Suppressor macrophage (primary cell): ENCODE measurements at regions not wholly inside any gene's neighbourhood (a gene's known extent, or its start where the extent isn't known, plus 50 kb on each side); places are given as distances from the start of the nearest gene placed in this dataset.
"Not testable (repeated sequence)": the region's sequence is repeated elsewhere in the genome, so short reads cannot be mapped to it uniquely, and the experiment has no call there.

ENCODE experiments used
- DNase-seq, 4 experiments: peaks; one replicate each; pipeline ENCODE4 v3.0.0-alpha.2; 2020 to 2022

DNA sequence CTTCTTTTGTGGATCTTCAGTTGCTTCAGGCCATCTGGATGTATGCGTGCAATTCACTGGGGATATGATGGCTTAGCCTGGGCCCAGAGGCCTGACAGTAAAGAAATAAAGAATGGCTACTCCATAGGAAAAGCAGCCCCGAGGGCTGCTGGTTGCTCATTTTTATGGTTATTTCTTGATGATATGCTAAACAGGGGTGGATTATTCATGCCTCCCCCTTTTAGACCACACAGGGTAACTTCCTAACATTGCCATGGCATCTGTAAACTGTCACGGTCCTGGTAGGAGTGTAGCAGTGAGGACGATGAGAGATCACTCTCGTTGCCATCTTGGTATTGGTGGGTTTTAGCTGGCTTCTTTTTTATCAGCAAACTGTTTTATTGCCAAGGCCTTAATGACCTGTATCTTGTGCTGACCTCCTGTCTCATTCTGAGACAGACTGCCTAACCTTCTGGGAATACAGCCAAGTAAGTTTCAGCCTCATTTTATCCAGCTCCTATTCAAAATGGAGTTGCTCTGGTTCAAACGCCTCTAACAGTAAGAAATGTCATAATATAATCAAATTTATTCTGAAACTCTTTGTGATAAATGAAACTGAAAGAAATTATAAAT is 60.5 kb downstream of the DSEL start:
- DNase-seq: no peak

DNA sequence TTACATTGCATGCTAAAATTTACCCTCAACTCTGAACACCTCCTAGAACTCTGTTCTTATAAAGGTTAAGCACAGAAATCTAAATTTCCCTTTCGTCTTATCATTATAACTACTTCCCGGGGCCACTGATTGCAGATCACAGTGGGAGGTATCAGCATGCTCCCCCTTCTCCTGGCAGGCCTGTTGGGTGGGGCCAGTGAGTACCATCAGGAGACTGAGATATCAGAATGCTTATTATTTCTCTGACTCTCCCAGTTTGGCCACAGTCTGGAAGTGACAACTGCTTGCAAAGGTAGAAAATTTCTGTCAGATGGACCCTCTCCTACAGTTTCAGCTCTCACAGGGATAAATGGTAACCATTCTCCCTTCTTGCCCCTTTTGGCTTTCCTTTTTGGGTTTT is 62.6 kb downstream of the DSEL start:
- DNase-seq: no peak

DNA sequence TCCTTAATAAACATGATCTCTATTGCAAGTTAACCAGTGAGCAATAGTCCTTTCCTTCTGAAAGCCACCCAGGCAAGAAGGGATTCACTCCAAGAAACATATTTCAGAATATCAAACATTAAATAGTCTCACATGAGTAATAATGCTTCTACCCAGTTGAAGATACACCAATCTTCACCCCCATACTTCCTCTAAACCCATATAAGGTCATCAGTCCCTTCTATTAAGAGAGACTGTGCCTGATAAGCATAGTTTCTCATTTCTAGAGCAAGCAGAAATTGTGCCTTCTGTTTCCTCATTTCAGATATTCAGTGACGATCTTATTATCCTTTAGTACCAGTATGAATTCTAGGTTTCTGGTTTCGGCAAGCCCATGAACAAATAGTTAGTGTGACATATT is 64.6 kb downstream of the DSEL start:
- DNase-seq: no peak

DNA sequence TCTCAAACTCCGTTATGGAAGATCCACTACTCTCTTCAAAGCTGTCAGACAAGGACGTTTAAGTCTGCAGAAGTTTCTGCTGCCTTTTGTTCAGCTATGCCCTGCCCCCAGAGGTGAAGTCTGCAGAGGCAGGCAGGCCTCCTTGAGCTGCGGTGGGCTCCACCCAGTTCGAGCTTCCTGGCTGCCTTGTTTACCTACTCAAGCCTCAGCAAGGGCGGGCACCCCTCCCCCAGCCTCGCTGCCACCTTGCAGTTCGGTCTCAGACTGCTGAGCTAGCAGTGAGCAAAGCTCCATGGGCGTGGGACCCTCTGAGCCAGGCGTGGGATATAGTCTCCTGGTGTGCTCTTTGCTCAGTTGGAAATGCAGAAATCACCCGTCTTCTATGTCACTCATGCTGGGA is 65.4 kb downstream of the DSEL start:
- not testable (repeated sequence) for DNase-seq

DNA sequence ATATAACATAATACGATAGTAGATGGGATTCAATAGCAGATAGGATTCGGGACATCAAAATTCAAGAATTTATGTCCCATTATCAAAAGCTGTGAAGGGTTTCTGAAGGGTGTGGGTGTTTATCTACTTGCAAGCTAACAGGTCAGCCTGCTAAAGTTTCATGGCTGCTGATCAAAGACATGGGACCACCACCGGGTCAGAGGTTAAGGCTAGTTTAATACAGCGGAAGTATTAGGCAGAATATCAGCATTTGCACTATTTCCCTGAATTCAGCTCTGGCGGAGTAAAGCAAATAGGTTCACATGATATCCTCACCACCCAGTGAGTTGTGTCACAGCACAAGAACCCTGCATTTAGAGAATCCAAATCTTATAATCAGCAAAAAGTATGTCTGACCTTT is 82.5 kb downstream of the DSEL start:
- DNase-seq: no peak

DNA sequence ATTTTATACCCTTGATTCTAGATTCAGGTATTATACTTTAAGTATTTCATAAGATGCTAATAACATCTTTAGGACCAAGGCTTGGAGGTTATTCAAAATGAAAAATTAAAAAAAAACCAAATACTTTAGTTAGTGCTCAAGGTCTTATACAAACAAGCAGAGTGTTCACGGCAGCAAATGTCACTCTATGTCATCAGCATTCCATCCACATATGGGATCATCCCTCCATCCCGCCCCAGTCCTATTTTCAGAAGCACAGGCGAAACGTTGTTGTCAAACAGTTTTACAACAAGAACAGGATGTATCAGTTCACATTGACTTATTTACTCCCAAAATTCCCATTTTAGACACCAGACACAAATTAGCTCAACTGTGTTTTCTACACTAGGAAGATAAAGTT is 83.7 kb downstream of the DSEL start:
- DNase-seq: no peak

DNA sequence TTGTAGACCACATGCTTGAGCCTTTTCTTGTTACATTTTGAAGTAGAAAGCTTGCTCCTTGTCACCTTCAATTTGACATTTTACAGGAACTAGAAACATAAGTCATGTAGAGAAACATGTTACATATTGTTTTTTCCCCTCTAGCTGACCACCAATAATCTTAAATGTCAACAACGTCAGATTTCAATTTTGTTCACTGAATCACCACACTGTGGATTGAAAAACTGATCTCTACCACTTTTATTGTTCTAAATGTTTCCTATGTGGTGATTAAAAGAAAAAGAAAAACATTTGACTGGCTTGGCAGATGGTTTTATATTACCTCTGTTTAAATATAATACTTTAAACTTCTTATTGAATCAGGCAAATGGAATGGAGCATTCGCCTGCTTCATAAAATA is 87.7 kb downstream of the DSEL start:
- no peak for DNase-seq

DNA sequence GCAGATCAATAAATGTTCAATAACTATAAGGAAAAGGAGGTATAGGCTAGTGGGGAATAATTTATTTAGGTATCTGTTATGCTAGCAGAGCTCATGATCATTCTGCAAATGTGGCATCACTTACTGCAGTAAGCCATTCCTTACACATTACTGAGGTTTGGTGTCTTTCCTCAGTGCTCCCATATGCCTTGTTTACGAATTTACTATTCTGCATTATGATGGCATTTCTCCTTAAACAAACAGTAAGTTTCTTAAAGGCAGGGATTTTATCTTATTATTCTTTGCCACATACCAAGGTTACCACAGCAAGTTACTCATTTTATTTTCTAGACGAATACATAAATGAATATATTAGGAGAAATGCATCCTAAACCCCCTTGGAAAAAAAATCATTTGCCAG is 88.4 kb downstream of the DSEL start:
- DNase-seq: no peak

DNA sequence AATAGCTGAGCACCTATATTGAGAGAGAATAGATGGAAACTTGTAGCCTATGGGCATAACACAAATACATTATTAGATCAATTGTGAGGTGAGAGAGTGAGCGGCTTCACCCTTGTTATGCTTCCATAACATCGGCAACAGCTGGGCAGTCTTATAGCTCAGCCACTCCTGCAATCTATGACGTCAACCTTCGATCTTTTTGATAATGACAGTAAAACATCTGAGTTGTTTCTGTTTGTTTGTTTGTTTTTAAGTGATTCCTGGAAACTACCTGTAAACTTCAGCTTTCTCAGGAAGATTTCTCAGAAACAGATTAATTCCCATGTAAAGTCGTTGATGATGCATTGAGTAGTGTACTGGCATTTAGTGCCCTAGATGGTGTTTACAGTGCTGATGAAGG is 90.0 kb downstream of the DSEL start:
- no peak for DNase-seq

DNA sequence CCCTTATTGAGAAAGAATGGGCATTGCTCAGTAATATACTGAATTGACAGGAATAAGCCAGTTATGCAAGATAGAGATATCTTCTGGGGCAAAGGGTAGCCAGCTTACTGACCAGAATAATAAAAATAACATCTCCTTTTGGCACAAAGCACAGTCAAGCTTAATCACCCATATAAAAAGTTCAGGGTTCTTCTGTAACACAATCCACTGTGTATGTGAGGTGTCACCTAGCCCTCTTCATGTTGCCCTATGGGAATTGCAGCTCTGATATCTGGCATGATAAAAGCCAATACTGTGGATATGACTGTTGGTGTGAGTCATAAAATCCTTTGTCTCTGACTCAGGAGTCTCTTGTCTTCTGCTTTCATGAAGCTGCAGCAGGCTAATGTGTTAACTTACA is 90.8 kb downstream of the DSEL start:
- peak in 2 of 4 experiments; percentile 5 to 9 for DNase-seq

DNA sequence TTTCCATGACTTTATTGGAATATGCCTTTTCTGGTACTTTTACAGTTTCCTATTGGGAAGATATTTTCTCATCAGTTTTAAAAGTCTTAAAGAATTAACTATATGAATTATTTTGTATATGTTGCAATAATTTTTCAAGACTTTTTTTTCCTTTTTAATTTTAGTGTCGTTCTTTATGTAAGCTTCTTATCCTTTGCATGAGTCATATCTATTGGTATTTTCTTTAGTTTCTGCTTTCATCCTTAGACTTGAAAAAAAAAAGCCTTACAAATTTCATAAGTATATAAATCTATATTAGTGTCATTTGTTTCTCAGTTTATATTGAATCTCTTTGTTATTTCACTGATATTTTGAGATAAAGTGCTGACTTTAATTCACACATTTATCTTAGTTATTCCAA is 94.9 kb downstream of the DSEL start:
- DNase-seq: no peak

DNA sequence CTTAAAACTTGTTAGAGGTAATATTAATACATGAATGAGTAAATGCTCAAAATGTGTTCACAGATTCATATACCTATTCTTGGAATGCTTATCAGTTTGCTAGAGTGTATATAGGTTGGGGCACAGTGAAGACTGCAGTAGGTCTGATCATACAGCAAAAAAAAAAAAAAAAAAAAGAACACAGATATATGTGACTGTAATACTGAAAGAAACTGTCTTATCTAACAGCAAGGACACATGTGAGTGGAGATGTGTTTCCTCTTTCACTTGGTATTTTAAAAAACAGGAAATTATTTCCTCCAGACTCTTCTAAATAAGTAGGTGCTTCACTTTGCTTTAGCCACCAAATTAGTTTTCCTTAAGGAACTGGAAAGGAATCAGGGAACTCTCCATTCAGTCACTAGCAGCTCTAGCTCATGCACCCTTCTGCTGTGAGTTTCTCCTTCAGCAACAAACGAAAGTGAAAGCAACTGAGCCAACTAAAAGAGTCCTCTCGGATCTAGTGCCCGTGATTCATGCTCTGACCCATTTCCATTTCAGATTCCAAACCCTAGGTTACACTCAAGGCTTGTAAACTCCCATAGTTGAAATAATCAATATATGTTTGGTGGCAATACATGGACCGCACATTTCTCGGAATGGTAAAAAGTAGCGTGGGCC is 98.5 kb downstream of the DSEL start:
- peak; percentile 12 to 40 (median 22) for DNase-seq

DNA sequence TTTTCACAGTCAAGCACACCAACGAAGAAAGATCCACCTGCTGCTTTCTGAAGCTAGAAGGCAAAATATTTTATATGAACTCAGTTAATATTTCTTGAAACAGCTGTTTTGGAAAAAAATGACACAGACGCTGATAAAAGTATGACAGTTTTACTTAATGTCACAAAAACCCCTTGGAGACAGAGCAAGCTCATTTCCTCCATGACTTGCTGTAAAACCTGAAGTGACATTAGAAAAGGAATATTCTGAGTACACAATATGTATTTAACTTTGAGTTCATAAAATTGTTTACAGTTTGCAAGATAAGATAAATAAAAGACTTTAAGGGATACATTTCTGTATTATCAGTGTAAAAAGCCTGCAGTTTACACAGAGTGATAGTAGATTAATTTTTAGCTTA is 105.4 kb downstream of the DSEL start:
- DNase-seq: no peak

DNA sequence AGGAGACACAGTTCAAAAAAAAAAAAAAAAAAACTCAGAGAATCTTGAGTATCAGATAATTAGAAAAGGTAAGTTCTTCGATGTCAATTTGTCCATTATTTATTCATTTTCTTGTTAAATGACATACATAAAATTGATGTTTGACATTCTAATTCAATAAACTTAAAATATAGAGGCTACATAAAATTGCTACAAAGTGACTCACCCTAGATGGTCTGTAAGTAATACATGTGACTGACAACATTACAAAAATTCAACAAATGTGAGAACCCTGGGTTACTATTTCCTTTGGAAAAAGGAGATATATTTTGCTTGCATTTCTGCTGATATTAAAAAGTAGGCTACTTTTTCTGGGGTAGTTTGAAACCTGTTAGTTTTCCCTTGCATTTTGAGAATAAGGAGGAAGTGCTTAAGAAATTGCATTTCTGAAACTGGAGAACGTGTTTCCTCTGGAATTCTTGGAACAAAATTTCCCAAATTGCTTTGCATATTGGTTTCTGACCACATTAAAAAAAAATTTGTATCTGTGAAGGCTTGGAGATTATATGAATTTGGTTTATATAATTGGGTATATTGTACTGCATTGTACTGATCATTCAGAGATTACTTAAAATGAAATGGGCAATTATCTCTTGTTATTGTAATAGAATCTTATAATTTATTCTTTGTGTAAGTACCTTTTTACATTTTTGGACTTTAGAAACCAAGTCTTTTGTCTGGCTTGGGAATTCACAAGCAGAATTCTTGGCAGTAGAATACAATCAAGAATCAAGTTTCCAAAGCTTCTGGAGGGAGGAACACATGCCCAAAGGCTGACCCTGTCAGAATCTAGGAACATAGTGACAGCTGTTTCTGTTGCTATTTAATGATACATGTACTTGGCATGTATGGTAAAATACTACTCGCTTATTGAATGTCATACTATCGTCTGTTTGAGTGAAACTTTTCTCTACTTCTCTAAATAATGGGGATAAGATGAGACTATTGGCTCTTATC is 106.1 kb downstream of the DSEL start:
- no peak for DNase-seq

DNA sequence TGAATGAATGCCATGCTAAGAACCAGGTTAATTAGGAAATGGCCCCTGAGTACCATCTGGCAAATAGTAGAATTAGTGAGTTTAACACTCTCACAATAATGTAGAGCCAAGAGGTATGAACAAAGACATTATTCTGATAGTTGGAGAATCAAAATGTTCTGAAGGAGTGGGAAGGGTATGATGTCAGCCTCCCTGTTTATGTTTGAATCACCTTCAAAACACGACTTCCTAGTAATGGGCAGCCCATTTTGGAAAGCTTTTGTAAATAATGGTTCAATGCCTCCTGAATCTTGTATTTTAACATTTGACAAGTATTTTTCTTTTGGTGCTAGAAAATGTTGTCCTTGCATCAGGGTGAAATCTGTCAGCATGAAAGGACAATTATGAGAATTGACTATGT is 108.3 kb downstream of the DSEL start:
- DNase-seq: no peak

DNA sequence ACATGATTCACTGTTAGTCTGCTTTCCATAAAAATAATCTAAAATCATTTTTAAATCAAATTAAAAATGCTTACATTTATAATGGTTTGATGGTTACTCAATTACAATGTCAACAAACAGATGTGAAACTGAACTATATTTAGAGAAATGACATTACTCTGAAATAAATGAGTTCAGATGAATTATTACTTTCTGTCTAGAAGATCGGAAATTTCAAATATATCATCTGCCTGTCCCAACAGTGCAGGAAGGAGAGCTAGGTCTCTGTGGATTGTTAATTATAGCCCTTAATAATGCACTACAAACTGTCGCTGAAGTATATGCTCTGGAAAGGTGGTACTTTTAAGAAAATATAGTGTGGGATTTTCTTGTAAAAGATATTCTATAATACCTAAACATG is 109.8 kb downstream of the DSEL start:
- no peak for DNase-seq

DNA sequence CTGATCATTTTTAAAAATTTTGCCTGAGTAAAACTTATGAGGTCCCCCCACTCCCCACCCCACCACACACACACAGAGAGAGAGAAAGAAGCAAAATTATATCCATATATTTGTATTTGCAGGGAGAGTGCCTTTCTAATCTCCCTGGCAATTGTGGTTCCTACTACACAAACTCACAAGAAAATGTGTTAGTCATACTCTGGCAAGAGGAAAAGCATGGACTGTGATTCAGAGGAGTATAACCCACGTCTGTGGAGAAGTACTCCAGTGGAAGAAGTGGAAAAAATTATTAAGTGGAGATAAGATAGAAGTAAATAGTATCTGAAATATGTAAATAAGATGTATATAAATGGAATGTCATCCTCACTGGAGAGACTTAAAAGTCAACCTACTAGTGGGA is 114.0 kb downstream of the DSEL start:
- no peak for DNase-seq

DNA sequence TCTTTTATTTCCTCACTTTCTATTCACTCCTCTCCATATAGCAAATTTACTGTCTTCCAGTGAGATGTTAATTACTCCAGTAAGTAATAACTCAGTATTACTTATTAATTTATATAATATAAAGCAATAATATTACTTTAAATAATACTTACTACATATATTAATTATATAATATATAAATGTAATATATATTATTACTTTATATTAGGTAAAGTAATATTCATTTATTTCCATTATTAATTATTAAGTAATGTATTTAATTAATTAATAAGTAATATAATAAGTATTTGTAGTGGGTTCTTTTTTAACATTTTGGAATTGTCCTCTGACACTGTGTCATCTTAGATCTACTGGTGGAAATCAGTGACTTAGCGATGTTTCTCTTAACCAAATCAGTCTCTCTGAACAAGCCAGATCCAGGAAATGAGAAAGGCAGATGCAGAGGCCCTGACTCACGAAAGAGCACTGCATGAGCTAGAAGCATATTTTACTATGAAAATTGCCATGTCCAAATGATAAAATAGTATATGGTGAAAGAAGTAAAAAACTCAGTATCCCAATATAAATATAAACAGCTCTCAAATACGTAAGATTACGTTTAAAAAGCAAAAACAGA is 115.9 kb downstream of the DSEL start:
- DNase-seq: no peak

DNA sequence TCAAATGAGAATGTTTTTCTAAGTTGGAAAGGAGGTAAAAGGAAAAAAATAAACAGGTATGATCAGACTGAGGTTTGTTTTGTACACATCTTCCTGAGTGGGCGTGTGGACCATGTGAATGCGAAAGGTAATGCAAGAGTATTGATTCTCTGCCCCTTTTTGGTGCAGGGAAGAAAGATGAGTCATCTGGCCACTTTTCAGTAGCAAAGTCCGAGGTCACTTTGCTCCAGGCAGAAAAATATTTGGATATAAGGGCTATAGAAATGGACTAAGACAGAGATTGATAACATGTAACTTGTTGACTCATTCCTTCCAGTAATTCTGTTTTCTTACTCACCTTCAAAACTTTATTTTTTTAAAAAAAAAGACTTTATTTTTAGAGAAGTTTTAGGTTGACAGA is 130.5 kb downstream of the DSEL start:
- DNase-seq: no peak

DNA sequence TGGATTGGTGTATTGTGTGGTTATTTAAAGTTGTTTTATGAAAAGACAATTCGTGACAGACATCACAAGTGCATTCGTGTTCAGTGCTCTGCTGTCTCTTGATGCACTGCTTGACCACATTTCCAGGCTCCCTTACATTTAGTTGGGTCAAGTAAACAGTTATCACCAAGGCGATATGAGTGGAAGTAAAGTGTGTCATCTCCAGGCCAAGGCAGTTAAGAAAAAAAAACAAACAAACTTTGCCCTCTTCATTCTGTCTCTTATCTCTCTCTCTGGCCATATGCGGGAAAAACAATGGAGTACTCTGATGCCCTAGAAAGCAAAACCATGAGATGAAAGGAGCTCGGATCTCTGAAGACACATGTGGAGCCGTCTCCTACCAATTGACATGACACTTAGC is 131.1 kb downstream of the DSEL start:
- DNase-seq: no peak

DNA sequence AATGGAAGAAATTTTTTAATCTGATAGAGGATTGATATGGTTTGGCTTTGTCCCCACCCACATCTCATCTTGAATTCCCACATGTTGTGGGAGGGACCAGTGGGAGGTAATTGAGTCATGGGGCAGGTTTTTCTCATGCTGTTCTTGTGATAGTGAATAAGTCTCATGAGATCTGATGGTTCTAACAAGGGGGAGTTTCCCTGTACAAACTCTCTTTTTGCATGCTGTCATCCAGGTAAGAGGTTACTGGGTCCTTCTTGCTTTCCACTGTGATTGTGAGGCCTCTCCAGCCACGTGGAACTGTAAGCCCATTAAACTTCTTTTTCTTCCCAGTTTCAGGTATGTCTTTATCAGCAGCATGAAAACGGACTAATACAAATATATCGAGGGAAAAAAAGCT is 132.5 kb downstream of the DSEL start:
- peak in 2 of 4 experiments; percentile 7 to 26 for DNase-seq

DNA sequence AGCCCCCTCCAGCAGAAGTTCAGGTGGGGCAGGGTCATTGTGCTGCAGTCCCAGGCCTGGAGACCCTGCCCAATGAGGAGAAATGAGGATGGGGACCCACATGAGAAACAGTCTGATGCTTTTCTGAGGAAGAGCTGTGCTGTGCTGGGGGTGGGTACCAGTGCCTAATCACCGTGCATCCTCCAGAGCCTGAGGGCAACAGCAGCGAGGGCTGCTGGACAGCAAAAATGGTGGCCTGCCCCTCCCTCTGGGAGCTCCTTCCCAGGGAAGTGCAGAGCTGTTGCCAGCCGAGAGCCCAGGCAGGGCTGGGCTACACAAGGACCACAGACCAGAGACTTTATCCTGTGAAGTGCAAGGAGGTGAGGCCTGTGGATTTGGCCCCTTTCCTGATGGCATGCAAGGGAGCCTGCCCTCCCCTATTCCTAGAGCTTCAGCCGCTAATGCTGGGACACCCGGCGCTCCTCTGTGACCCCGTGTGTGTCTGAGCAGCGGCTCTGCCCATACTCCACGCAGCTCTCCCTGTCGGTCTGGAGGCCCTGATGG is 134.8 kb downstream of the DSEL start:
- DNase-seq: no peak

DNA sequence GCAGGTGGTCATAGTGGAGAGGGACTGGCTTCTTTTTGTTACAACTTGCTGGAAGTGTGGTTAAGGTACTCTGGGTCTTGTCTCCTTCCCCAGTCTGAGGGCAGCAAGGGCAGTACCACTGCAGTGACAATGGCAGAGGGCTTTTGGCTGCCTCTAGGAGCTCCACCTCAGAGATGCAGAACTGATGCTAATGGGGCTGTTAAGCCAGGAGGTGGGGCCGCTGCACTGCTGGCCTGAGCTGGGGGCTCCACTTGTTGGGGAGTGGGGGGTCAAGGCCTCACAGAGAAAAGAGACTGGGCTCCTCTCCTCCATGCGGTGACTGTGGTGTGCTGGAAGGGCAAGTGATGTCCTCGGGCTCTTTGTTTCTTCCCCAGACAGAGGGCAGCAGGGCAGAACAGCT is 135.7 kb downstream of the DSEL start:
- no peak for DNase-seq
